KMS-11 (cell line): ENCODE measurements at regions not wholly inside any gene's neighbourhood (a gene's known extent, or its start where the extent isn't known, plus 50 kb on each side); places are given as distances from the start of the nearest gene placed in this dataset.
A peak's percentile ranks its signal among the peaks of the same experiment; 100 is the strongest.

Source experiments
- H2AFZ ChIP-seq: fragments of 200-600 bp; sonication (generic); 2 replicates; pipeline ENCODE4 v1.6.1; 2016; ENCODE audit warnings: antibody characterized with exemption, mixed run types, low read depth
- H3K27ac ChIP-seq: fragments of 200-600 bp; sonication (generic); 2 replicates; pipeline ENCODE4 v1.6.1; 2016; ENCODE audit warnings: mild to moderate bottlenecking, mixed run types
- H3K27me3 ChIP-seq: fragments of 200-600 bp; sonication (generic); 2 replicates; pipeline ENCODE4 v1.6.1; 2017; ENCODE audit warnings: mild to moderate bottlenecking, low read depth, mixed run types, moderate library complexity; ENCODE audit not compliant: insufficient read depth
- H3K36me3 ChIP-seq: fragments of 200-600 bp; sonication (generic); 2 replicates; pipeline ENCODE4 v1.6.1; 2017; ENCODE audit warnings: mild to moderate bottlenecking, mixed run types; ENCODE audit not compliant: insufficient read depth
- H3K4me1 ChIP-seq: fragments of 200-600 bp; sonication (generic); 2 replicates; pipeline ENCODE4 v1.6.1; 2016; ENCODE audit warnings: mild to moderate bottlenecking, low read depth, mixed run types; ENCODE audit not compliant: poor library complexity, severe bottlenecking
- H3K4me2 ChIP-seq: fragments of 200-600 bp; sonication (generic); 2 replicates; pipeline ENCODE4 v1.7.0; 2016; ENCODE audit warnings: mild to moderate bottlenecking, mixed run types
- H3K4me3 ChIP-seq: fragments of 200-600 bp; sonication (generic); IDR thresholded peaks from 2 replicates; pipeline ENCODE4 v1.6.1; 2017; ENCODE audit warnings: low read depth, low read length, mixed read lengths; ENCODE audit not compliant: insufficient read depth
- H3K79me2 ChIP-seq: fragments of 200-600 bp; sonication (generic); 2 replicates; pipeline ENCODE4 v1.6.1; 2016; ENCODE audit warnings: low read depth, mixed run types; ENCODE audit not compliant: insufficient read depth
- H3K9ac ChIP-seq: fragments of 200-600 bp; sonication (generic); 2 replicates; pipeline ENCODE4 v1.6.1; 2016; ENCODE audit warnings: mild to moderate bottlenecking, mixed run types
- H4K20me1 ChIP-seq: fragments of 200-600 bp; sonication (generic); 2 replicates; pipeline ENCODE4 v1.6.1; 2016; ENCODE audit warnings: mild to moderate bottlenecking, mixed run types; ENCODE audit not compliant: insufficient read depth
- TF ChIP-seq, protein P1 (sequence below): fragments of 200-600 bp; sonication (generic); conservative IDR thresholded peaks from 2 replicates; pipeline ENCODE4 v1.6.1; 2017; ENCODE audit warnings: low read depth, mild to moderate bottlenecking, antibody characterized with exemption, low read length, moderate library complexity, mixed read lengths

DNA sequence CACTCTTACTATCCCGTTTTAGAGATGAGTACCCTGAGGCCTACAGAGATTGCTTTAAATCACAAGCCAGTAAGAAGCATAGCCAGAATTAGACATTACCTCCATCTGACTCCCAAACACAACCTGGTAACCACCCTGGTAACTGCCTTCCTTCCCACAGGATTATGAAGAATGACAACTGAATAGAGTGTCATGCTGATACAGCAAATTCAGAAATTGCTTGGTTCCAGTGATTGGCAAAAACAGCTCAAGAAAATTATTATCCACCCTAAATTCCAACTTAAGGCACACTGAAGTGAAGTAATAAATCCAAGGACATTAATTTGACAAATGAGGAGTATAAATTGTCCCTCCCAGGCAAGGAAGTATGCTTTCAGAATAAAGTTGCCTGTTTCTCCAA lies 195.8 kb upstream of the RBMS1 start:
- TF ChIP-seq, protein P1, sequence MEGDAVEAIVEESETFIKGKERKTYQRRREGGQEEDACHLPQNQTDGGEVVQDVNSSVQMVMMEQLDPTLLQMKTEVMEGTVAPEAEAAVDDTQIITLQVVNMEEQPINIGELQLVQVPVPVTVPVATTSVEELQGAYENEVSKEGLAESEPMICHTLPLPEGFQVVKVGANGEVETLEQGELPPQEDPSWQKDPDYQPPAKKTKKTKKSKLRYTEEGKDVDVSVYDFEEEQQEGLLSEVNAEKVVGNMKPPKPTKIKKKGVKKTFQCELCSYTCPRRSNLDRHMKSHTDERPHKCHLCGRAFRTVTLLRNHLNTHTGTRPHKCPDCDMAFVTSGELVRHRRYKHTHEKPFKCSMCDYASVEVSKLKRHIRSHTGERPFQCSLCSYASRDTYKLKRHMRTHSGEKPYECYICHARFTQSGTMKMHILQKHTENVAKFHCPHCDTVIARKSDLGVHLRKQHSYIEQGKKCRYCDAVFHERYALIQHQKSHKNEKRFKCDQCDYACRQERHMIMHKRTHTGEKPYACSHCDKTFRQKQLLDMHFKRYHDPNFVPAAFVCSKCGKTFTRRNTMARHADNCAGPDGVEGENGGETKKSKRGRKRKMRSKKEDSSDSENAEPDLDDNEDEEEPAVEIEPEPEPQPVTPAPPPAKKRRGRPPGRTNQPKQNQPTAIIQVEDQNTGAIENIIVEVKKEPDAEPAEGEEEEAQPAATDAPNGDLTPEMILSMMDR = no peak
- Histone ChIP-seq H3K36me3 (no peaks in the 10 kb centered on the region), H3K9ac (no peak overlapping the region), H3K4me2 (no peak overlapping the region), H3K79me2 (no peaks in the 10 kb centered on the region), H3K4me3 (no peak overlapping the region), H3K27ac (no peak overlapping the region), H4K20me1 (no peaks in the 10 kb centered on the region), H3K27me3 (no peaks in the 10 kb centered on the region), H2AFZ (no peak overlapping the region), H3K4me1 (peaks cover 12% of the 10 kb centered on the region)

DNA sequence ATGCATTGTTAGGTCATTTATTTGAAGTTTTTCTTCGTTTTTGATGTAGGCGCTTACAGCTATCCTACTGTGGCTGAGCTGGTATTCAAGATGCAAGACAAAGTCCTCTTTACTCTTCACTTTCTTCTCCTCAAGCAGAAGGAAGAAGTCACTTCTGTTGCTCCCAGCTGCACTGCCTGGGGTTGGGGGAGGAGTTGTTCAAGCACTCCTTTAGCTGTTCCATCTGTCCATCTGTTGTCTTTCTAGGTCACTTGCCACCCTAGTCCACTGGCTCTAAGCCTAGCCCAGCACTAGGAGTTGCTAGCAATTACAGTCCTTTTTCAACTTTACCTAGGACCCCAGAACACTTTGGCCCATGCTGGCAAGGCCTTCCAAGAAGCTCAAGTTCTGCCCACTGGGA lies 200.6 kb upstream of the RBMS1 start:
- Histone ChIP-seq H3K36me3 (no peaks in the 10 kb centered on the region), H4K20me1 (no peaks in the 10 kb centered on the region), H3K27ac (peak overlapping the region; percentile 78), H3K4me3 (no peak overlapping the region), H2AFZ (peak overlapping the region; percentile 70), H3K27me3 (no peaks in the 10 kb centered on the region), H3K4me1 (peaks cover 36% of the 10 kb centered on the region), H3K9ac (peak overlapping the region; percentile 35; the same call in 1 of the 2 replicates), H3K4me2 (peak overlapping the region; percentile 85), H3K79me2 (no peaks in the 10 kb centered on the region)
- TF ChIP-seq, protein P1 = no peak

DNA sequence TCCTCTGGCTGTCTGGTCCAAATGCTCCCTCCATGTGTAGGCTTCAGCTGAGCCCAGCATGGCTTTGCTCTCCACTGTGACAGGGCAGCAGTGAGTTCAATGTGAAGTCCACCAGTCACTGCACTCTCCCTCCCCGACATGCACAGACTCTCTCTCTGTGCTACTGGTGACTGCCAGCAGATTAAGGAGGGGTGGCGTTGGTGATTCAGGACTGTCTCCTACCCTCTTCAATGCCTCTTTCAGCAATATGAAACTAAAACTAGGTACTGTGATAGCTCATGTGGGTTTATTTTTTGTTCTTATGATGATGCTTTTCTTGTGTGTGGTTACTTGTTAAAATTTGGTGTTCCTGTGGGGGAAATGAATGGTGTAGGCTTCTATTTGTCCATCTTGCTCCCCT lies 201.0 kb upstream of the RBMS1 start:
- H2AFZ ChIP-seq = peak overlapping the region; percentile 70
- H3K36me3 ChIP-seq = no peaks in the 10 kb centered on the region
- H3K27ac ChIP-seq = peak overlapping the region; percentile 78
- H3K9ac ChIP-seq = peak overlapping the region; percentile 35; the same call in 1 of the 2 replicates
- H3K27me3 ChIP-seq = no peaks in the 10 kb centered on the region
- peak overlapping the region; percentile 85 for H3K4me2 ChIP-seq
- no peaks in the 10 kb centered on the region for H3K79me2 ChIP-seq
- H3K4me1 ChIP-seq = peaks cover 36% of the 10 kb centered on the region
- TF ChIP-seq, protein P1 = no peak
- no peak overlapping the region for H3K4me3 ChIP-seq
- H4K20me1 ChIP-seq = no peaks in the 10 kb centered on the region

DNA sequence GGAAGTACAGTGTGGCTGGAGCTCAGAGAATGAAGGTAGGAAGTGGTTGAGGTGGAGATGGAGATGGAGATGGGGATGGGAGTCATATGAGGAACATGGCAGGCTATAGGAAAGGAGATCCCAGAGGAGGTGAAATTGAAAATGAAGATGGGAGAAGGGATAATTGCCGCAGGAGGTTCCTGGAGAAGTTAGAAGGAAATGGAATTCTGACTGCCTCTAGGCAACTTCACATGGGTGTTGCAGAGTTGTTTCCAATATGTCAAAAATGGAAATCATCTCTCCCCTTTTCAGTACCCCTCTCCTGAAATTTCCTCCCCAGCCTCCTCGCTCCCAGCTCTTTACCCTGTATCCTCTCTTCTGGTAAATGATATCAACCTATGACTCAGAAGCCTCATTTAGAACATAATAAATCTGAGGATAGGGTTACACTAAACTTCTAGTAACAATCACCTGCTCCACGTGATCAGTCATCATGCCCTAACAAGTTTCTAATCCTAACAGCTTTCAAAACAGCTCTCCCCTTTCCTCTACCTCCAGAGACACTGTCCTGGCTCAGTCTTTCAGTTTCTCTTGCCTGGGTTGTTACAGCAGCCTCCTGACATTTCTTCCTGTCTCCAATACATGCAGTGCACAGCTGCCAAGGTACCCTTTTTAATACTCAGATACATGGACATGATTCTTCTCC lies 201.9 kb upstream of the RBMS1 start:
- H4K20me1 ChIP-seq = no peaks in the 10 kb centered on the region
- H3K27me3 ChIP-seq = no peaks in the 10 kb centered on the region
- H3K4me3 ChIP-seq = no peak overlapping the region
- no peaks in the 10 kb centered on the region for H3K79me2 ChIP-seq
- peak overlapping the region; percentile 70; the same call in 1 of the 2 replicates for H2AFZ ChIP-seq
- H3K9ac ChIP-seq = no peak overlapping the region
- no peaks in the 10 kb centered on the region for H3K36me3 ChIP-seq
- TF ChIP-seq, protein P1 = no peak
- peaks cover 36% of the 10 kb centered on the region for H3K4me1 ChIP-seq
- peak overlapping the region; percentile 78 for H3K27ac ChIP-seq
- peak overlapping the region; percentile 85; the same call in 1 of the 2 replicates for H3K4me2 ChIP-seq
